C4-2B (cell line): ENCODE measurements at regions not wholly inside any gene's neighbourhood (a gene's known extent, or its start where the extent isn't known, plus 50 kb on each side); places are given as distances from the start of the nearest gene placed in this dataset.

Experiments used
- H3K27ac ChIP-seq: fragments of 450-650 bp; 2 replicates; pipeline ENCODE4 v1.5.1; 2017
- ZFX ChIP-seq: fragments of 450-650 bp; IDR thresholded peaks from 2 replicates; pipeline ENCODE4 v1.6.1; 2017
- TF ChIP-seq, protein P1 (sequence below): fragments of 450-650 bp; conservative IDR thresholded peaks from 2 replicates; pipeline ENCODE4 v1.5.1; 2017; ENCODE audit warnings: mild to moderate bottlenecking

- H3K27ac ChIP-seq: no peak overlapping the region
- no peak for TF ChIP-seq ZFX
- TF ChIP-seq, protein P1, sequence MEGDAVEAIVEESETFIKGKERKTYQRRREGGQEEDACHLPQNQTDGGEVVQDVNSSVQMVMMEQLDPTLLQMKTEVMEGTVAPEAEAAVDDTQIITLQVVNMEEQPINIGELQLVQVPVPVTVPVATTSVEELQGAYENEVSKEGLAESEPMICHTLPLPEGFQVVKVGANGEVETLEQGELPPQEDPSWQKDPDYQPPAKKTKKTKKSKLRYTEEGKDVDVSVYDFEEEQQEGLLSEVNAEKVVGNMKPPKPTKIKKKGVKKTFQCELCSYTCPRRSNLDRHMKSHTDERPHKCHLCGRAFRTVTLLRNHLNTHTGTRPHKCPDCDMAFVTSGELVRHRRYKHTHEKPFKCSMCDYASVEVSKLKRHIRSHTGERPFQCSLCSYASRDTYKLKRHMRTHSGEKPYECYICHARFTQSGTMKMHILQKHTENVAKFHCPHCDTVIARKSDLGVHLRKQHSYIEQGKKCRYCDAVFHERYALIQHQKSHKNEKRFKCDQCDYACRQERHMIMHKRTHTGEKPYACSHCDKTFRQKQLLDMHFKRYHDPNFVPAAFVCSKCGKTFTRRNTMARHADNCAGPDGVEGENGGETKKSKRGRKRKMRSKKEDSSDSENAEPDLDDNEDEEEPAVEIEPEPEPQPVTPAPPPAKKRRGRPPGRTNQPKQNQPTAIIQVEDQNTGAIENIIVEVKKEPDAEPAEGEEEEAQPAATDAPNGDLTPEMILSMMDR: no peak
Observed at GRCh38 chr22:48799227-48799970, 1028.3 kb downstream of the BRD1 start.

- TF ChIP-seq, protein P1: no peak
- no peak for TF ChIP-seq ZFX
- no peak overlapping the region for H3K27ac ChIP-seq
Observed at GRCh38 chr22:48798281-48799226, 1029.1 kb downstream of the BRD1 start.

DNA sequence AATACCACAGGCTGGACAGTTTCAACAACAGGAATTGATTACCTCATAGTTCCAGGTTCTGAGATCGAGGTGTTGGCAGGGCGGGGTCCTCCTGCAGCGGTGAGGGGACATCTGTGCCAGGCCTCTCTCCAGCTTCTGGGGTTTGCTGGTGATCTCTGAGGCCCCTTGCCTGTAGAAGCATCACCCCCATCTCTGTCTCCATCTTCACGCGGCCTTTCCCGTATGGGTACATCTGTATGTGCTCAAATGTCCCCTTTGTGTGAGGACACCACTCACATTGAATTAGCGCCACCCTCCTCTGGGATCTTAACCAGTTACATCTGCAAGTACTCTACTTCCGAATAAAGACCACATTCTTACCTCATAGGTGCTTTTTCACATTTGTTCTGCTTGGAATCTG is 1029.9 kb downstream of the BRD1 start:
- TF ChIP-seq ZFX: no peak
- TF ChIP-seq, protein P1: no peak
- H3K27ac ChIP-seq: no peak overlapping the region

GRCh38 chr22:48796310-48797015 is 1031.2 kb downstream of the BRD1 start:
- TF ChIP-seq, protein P1: no peak
- TF ChIP-seq ZFX: no peak
- H3K27ac ChIP-seq: no peak overlapping the region

DNA sequence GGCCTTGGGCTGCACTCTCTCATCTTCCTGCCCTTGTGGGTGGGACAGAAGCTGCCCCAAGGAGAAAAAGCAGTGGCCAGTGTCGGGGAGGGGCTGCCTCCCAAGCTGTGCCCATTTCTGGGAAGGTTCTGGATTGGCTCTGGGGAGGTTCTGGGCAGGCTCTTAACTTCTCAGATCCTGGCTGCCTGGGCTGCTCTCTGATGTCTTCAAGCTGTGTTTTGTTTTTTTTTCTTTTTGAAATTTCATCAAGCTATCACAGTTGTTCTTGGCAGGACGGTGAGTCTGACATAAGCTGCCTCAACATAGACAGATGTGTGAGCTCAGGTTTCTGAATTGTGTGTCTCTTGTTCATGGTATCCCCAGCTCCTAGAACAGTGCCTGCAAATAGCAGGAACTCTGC is 1032.0 kb downstream of the BRD1 start:
- no peak overlapping the region for H3K27ac ChIP-seq
- TF ChIP-seq, protein P1: no peak
- TF ChIP-seq ZFX: no peak

- TF ChIP-seq ZFX: no peak
- TF ChIP-seq, protein P1: no peak
- H3K27ac ChIP-seq: no peak overlapping the region
Observed at GRCh38 chr22:48794906-48795305, 1032.8 kb downstream of the BRD1 start.

DNA sequence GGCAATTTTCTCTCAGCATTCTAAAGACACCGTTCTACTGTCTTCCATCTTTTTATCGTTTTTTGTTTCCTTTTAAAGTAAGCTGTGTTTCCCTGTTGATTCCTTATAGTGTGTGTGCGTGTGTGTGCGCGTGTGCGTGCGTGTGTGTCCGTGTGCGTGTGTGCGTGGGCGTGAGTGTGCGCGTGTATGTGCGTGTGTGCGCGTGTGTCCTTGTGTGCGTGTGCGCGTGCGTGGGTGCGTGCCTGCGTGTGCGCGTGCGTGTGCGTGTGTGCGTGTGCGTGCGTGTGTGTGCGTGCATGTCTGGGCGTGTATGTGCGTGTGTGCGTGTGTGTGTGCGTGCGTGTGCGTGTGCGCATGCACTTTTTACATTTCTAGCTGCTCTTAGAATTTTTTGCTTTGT is 1033.7 kb downstream of the BRD1 start:
- TF ChIP-seq, protein P1: no peak
- no peak for TF ChIP-seq ZFX

More for the DNA sequence above, 1033.7 kb downstream of the BRD1 start:
- no peak overlapping the region for H3K27ac ChIP-seq
